ENCODE measurements at regions not wholly inside any gene's neighbourhood (a gene's known extent, or its start where the extent isn't known, plus 50 kb on each side); places are given as distances from the start of the nearest gene placed in this dataset.

DNA sequence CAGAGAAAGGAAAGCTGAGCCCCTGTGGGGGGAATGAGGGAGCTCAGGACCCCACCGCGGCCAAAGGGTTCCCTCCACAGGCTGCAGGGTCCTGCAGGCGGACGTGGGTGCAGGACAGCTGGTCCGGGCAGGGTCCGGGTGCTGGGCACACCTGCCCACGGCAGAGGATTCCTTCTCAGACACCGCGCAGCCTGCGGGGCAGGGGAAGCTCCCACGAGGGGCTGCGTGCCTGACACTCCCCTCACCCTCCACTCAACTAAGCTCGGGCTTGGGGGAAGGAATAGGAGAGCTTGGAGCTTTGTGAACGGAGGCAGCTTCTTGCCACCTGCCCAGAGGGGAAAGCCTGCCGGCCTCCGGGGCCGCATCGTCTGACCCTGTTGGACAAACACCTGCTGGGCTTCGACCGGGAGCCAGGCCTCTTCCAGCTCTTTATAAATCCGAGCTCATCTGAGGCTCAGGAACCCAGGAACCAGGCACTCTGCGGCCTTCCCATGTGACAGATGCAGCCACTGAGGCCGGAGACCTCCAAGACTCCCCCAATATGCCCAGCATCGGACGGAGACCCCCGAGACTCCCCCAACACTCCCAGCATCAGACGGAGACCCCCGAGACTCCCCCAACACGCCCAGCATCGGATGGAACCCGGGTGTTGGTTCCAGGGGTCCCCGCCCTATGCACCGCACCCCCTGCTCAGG is 97.3 kb downstream of the PDGFA start:
- no peak for DNase-seq (ENCODE audit: low read depth in 1 of 2, low spot score in 1 of 2)

DNA sequence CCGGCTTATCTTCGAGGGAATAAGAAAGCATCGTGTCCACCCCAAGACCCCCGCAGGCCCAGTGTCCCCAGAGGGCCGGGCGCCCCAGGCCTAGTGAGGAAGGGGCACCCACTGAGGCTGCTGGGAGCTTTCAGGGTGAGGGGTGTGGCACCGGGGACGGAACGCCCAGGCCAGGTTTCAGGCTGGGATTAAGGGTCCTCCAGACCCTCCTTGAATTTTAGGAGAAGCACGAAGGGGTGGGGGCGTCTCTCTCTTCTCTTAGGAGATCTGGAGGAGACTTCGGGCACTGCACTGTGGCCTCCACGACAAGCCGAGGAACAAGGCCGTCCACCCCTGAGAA is 96.8 kb downstream of the PDGFA start:
- no peak for DNase-seq (ENCODE audit: low read depth in 1 of 2, low spot score in 1 of 2)

DNA sequence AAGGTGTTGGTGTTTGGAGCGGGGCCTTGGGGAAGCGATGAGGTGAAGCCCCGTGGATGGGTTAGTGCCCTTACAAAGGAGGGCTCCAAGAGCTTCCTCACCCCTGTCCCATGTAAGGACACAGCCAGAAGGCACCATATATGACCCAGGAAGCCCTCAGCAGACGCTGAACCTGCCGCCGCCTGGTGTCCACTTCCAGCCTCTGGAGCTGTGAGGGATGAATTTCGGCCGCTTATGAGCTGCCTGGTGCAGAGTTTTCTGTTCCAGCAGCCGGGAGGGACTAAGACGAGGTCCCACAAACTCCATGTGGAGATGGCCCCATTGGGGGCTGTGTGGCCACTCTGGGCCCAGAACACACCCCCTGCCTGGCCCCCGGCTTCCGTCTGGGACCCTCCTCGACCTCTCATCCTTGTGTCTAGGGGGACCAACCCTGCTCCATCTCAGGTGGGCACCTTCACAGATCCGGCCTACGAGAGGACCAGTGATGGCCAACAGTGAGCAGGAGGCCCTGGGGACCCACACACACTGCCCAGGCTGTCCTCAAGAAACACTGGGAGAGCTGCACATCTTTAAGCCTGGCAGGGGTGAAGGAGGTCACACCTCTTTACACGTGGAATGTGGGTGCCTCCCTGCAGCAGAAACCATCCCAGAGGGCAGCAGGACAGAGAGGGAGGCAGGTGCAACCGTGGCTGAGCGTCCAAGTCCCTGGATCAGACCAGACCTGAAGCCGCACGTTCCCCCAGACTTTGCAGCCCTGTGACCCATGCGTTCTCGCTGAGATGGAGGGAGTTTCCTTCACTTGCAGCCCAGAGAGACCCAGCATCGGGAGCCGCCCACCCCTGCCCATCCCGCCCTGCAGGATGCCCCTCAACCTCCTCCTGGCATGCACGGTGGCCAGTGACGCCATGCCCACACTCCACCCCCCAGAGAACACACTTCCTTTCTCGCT is 96.1 kb downstream of the PDGFA start:
- DNase-seq (ENCODE audit: low read depth in 1 of 2, low spot score in 1 of 2), result no peak

DNA sequence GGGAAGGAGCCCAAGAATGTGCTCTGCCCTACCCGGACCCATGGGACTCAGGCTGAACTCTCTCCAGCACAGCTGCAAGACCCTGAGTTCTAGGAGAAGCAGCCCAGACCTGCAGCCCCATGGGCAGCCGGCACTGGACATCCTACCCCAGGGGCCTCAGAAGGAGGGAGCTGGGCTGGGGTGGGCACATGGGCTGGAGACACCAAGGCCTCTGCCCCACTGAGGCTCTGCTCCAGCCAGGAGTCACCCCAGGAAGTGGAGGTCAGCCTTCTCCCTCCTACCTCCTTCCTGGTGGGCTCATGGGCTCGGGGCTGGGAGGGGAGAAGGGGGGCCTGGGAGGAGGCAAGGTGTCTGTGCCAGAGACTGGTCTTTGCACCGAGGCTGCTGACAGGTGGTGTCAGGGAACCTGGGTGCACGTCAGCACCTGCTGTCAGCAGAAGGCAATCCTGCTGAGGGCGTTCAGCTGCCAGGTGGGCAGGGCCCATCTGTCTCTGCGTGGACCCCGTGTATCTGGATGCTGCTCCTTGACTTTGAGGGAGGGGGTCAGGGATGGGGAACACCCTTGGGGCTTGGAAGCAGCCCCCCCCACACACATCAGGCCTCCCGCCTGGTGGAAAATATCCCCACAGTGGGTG is 95.2 kb downstream of the PDGFA start:
- DNase-seq (ENCODE audit: low read depth in 1 of 2, low spot score in 1 of 2), result no peak

DNA sequence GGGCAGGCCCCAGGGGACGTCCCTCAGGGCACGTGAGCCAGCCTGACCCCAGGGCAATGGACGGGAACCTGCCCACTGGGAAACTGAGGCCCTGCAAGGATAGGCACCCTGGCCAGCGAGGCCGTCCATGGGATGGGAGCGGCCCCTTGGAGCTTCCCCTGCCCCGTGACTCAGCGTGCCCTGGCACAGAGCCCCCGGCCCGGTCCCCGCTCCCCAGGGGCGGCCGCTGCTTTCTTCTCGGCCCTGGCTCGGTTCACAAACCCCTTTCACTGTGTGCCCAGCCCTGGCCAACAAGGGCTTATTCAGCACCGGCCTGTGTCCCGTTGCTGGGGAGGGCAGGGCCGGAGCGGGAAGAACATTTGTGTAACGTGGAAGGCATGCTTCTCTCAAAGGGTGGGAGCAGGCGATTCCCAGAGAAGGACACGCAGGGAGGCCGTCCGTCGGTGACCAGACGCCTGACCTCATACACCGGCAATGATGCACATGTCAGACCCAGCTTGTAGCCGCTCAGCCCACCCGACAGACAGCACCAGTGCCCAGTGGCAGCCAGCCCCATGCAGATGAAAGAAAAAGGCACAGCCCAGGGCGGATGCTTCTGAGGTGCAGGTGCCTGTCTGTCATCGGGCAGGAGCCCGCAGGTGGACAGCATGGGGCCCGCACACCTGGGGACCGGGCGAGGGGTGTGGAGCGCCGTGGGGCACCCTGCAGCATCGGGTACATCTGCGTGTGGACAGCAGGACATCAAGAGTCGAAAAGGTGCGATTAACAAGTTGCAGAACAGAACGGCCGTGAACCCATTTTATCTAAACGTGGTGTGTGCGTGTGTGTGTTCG is 94.5 kb downstream of the PDGFA start:
- DNase-seq (ENCODE audit: low read depth in 1 of 2, low spot score in 1 of 2), result no peak

DNA sequence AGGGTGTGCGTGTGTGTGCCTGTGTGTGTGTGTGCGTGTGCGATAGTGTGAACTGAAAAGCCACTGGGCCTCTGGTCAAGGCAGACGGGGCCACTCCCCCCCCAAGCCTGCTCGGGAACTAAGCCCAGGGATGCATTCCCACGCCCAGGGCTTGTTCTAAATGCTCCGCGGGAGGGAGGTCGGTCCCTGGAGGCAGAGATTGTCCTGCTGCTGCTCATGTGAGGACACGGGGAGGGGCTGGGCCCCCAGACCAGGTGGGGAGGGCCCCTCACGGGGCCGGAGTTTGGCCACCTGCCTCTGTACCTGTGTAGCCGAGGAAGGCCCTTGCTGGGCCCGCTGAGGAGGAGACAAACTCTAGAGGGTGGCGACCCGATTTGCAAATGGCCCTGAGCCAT is 93.9 kb downstream of the PDGFA start:
- DNase-seq (ENCODE audit: low read depth in 1 of 2, low spot score in 1 of 2), result no peak

DNA sequence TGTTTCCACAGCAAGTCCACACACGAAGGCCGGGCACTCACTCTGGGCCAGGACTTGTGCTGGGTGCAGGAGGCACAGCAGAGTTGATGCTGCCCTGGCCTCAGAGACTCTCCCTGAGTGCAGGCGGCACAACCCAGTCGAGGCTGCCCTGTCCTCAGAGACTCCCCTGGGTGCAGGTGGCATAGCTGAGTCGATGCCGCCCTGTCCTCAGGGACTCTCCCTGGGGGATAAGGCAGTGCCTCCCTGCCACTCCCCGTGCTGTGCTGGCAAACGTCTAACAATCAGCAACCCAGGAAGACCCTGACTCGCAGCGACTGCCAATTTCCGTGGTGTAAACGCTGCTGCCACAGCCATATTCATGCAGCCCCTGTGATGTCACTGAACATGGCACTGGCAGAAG is 93.1 kb downstream of the PDGFA start:
- no peak for DNase-seq (ENCODE audit: low read depth in 1 of 2, low spot score in 1 of 2)

DNA sequence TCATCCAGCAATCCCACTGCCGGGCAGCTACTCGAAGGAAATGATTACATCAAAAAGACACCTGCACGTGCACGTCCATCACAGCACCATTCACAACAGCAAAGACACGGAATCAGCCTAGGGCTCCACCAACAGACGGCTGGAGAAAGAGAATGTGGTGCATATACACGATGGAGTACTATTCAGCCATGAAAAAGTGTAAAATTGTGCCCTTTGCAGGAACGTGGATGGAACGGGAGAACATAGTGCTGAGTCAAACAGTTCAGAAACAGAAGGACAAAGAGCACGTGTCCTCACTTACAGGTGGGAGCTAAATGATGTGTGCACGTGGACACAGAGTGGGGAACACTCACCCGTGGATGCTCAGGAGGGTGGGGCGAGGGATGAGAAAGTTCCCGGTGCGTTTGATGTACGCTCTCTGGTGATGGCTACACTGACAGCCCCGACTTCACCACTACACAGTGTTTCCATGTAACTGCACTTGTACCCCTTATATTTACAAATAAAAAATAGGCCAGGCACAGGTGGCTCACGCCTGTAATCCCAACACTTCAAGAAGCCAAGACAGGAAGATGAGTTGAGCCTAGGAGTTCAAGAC is 92.0 kb downstream of the PDGFA start:
- DNase-seq (ENCODE audit: low read depth in 1 of 2, low spot score in 1 of 2), result no peak

DNA sequence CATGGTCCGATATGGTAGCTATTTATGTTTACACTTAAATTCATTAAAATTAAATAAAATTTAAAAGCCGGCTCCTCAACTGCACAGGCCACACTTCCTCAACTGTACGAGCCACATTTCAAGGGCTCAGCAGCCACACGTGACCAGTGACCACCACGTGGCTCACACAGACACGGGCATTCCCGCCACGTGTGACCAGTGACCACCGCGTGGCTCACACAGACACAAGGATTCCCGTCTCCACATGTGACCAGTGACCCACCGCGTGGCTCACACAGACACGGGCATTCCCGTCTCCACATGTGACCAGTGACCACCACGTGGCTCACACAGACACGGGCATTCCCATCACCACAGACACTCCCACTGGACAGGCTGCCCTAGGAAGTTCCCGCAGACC is 91.3 kb downstream of the PDGFA start:
- no peak for DNase-seq (ENCODE audit: low read depth in 1 of 2, low spot score in 1 of 2)

DNA sequence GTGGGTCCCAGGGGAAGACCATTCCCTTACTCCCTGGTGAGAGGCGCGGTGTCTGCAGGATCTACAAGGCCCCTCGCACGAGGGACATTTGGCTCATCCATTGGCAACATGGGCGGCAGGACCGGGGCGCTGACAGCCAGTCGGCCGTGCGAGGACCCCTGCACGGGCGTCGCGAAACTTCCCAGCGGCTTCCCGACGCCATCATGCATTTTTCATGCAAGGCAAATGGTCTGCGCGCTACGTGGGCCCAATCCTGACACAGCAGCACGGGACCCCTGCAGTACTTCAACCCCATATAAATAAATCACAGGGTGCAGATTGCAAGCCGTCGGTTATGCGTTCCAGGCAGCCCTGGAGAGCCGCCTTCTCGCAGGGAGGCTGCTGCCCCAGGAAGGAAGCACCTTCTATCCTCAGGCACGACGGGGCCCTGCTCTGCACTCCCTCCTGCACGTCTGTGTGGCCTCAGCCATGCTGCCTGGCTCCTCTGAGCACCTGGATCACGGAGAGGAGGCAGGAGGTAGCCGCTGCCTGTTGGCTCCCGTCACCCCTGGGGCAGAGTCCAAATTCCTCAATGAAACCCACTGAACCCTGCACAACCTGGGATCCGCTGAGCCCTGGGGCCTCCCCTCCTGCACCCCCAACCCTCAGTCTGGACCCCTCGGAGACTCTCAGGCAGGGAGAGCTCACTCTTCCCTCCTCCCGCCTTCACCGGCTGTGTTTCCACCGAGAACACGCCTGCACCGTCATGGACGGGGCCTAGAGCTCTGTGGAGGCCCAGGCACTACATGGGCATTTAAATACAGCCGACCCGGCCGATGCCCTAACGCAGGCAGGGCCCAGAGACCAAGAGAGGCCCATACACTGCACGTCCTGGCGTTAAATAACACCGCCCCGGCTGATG is 90.5 kb downstream of the PDGFA start:
- DNase-seq (ENCODE audit: low read depth in 1 of 2, low spot score in 1 of 2), result no peak

DNA sequence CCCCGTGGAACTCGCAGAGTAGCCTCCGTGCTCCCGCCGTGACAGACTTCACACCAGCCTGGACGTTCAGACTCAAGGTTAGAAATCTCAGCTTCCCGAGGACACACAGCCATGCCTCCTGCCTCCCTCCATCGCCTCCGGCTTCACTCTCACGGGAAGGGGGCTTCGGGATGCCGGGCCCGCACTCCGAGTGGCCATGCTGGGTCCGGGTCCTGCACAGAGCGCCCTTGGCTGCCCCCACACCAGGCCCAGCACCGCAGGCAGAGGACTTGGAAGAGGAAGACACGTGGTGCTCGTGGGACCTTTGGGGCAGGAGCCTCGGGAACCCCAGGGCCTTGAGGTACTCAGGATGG is 89.8 kb downstream of the PDGFA start:
- DNase-seq (ENCODE audit: low read depth in 1 of 2, low spot score in 1 of 2), result no peak

DNA sequence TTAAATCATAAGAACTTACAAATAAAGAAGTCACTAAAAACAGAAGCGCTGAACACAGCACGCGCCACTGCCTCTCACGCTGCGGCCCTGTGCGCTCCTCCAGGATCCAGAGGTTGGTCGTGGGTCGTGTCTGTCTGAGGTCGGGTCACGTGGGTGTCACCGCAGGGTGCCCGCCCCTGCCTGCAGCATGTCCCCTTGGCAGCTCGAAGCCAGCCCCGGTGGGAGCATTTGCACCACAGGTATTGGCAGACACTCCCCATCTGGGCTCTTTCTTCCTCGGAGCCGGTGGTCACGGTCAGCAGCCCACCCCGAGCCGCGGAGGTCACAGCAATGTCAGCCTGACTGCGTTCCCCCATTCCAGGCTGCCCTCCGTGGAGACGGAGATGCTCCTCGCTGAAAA is 88.6 kb downstream of the PDGFA start:
- no peak for DNase-seq (ENCODE audit: low read depth in 1 of 2, low spot score in 1 of 2)

DNA sequence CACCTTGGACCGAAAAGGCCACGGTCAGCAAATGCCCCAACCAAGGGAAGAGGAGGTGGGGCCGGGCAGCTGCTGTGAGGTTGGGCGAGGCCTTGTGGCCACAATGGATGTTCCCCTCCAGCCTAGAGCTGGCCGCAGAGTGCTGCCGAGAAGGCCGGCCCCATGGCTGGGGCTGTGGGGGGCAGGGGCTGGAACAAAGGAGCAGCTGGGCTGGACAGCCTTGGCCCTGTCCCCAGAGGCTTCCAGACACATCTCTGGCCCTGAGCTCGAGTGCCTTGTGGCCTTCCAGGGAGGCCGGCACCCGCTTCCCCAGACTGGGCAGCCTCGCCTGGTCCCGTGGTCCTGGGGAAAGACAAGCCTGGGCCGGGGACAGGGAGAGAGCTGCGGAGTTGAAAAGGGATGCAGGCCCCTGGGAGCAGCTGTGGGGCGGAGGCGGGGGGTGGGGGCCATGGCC is 88.0 kb downstream of the PDGFA start:
- no peak for DNase-seq (ENCODE audit: low read depth in 1 of 2, low spot score in 1 of 2)

DNA sequence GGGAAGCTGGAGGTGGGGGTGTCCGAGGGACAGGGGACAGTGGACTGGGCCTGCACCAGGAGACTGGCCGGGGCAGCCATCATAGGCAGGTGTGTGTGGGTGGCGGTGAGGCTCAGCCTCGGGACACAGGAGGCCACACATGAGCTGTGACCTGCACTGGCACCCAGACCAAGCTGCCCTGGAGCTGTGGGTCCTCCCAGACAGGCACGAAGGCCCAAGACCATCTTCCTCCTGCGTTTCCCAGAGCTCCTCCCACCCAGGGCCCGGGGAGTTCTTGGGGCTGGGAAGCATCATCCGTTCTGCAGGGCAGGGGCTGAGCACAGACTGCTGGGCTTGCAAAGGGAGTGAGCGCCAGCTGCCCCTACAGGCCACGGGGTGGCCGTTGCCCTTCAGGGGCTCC is 87.4 kb downstream of the PDGFA start:
- DNase-seq (ENCODE audit: low read depth in 1 of 2, low spot score in 1 of 2), result no peak

DNA sequence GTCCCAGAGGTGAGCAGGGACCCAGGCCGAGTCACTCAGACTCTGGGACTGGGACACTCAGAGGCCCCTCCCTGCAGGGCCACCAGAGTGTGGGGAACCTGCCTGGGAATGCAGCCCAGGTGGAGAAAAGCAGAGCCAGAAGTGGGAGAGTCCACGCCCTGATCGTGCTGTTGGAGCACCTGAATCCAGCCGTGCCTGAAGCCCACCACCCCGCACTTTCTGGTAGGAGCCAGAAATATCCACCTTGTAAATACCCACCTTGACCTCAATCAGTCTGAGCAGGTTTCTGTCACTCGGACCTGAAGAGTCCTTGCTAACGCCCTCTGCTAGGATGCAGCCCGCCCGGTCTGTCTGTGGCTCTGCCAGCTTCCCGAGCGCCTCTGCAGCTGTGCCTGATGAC is 86.7 kb downstream of the PDGFA start:
- no peak for DNase-seq (ENCODE audit: low read depth in 1 of 2, low spot score in 1 of 2)

DNA sequence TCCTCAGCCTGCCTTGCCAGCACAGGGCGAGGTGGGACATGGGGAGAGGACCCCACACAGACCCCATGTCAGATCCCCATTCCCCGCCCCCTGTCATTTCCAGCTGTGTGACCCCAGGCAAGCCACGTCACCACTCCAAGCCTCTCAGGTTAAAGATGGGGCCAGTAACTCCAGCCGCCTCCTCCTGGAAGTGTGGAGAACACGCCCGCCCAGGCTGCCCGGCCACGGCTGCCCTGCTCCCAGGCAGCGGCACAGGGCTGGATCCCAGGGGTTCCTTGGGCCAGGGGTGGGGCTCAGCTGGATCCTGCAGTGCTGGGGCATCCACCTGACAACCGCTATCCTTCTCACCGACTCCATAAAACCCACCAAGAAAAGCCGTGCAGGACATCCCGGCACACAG is 86.1 kb downstream of the PDGFA start:
- no peak for DNase-seq (ENCODE audit: low read depth in 1 of 2, low spot score in 1 of 2)

DNA sequence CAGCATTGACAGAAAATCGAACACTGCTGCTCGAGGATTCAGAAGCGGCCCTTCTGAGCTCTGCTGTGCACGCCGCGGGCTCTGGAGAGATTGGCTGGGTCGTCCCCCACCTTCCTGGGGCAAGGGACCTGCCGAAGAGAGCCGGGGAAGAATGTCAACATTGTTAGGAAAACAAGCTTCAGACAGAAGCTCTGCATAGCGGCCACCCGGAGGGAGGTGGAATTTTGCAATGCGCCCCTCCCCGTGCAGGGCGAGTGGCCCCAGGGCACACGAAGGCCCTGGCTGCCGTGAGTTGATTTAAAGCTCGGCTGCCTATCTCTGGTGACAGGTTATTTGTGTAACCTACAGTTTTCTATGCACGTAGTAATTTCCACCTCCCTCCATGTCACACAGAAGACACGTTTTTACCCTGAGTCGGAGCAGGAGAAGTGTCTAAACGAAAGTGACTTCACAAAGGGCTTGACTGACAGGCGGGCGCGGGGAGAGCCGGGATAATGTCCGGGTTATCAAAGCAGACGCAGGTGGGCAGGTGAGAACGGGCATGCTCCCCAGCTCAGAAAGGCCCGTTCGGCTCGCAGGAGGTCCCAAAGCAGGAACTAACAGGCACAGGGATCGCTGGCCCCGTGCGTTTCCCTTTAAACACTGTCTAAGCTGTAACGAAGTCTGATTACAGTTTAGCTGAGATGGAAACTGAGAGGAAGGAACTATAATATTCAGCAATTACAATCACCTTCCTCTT is 84.6 kb downstream of the PDGFA start:
- no peak for DNase-seq (ENCODE audit: low read depth in 1 of 2, low spot score in 1 of 2)

DNA sequence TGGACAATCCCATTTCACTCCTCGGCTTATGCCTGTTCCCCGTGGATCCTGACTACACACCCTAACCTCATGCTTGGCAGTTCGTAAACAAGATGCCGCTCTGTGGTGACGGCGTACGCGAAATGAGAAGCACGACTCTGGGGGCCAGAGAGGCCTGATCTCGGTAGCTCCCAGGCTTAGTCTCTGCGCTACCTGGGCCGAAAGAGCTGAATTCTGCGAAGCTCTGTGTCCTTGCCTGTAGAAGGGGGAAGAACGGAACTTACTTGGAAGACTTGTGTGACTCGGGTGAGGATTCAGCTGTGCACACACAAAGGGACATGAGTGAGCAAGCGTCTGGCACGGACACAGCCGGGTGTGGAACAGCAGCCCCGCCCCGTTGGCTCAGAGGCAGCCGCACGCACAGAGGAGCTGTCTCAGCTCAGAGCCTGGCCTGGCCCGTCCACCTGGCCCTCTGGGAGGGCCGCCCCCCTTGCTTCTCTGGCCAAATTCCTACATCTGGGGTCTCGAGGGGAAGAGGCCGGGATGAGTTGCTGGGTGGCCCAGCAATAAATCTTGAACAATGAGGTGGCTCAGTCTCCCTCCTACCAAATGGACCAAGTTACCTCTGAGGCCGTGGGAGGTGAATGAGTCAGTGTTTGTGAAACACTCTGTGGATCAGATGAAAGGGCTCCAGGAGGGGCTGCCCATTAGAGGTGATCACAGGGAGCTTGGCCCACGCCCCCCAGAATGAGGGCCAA is 83.8 kb downstream of the PDGFA start:
- DNase-seq (ENCODE audit: low read depth in 1 of 2, low spot score in 1 of 2), result no peak

Measured in stimulated activated CD4-positive, alpha-beta T cell treated with anti-CD3 and anti-CD28 coated beads, Interleukin-15, amount 100 ng/mL, for 1 hour (primary cell).